Stimulated activated naive CD4-positive, alpha-beta T cell treated with Interleukin-2 at 50 U/mL for 16 hours (primary cell): ENCODE measurements at regions not wholly inside any gene's neighbourhood (a gene's known extent, or its start where the extent isn't known, plus 50 kb on each side); places are given as distances from the start of the nearest gene placed in this dataset.

Experiments used
- DNase-seq: peaks from one replicate; lab custom pipeline; 2025; lab: John Stamatoyannopoulos, UW

GRCh38 chr11:81022057-81022456 is 1581.2 kb upstream of the TENM4 start:
- DNase-seq: no peak

GRCh38 chr11:81010631-81011030 is 1569.8 kb upstream of the TENM4 start:
- no peak for DNase-seq

GRCh38 chr11:81007046-81007445 is 1566.2 kb upstream of the TENM4 start:
- no peak for DNase-seq

GRCh38 chr11:81005595-81005994 is 1564.8 kb upstream of the TENM4 start:
- no peak for DNase-seq

- DNase-seq: no peak
These were observed 1563.7 kb upstream of the TENM4 start for GRCh38 chr11:81004576-81004975.

- no peak for DNase-seq
These were observed 1561.5 kb upstream of the TENM4 start for GRCh38 chr11:81002374-81002773.

GRCh38 chr11:81000735-81001134 is 1559.9 kb upstream of the TENM4 start:
- DNase-seq: no peak

GRCh38 chr11:81000334-81000733 is 1559.5 kb upstream of the TENM4 start:
- no peak for DNase-seq

- DNase-seq: no peak
These were observed 1554.7 kb upstream of the TENM4 start for GRCh38 chr11:80995523-80995922.

- DNase-seq: no peak
These were observed 1552.7 kb upstream of the TENM4 start for GRCh38 chr11:80993536-80993935.

- DNase-seq: no peak
These were observed 1550.1 kb upstream of the TENM4 start for GRCh38 chr11:80990885-80991284.

GRCh38 chr11:80987171-80987570 is 1546.3 kb upstream of the TENM4 start:
- DNase-seq: no peak

GRCh38 chr11:80986421-80987074 is 1545.7 kb upstream of the TENM4 start:
- no peak for DNase-seq

- no peak for DNase-seq
These were observed 1539.4 kb upstream of the TENM4 start for GRCh38 chr11:80980227-80980626.

- DNase-seq: no peak
These were observed 1533.0 kb upstream of the TENM4 start for GRCh38 chr11:80973786-80974185.

GRCh38 chr11:80970037-80970436 is 1529.2 kb upstream of the TENM4 start:
- no peak for DNase-seq

- no peak for DNase-seq
These were observed 1526.8 kb upstream of the TENM4 start for GRCh38 chr11:80967649-80968048.

- DNase-seq: no peak
These were observed 1519.7 kb upstream of the TENM4 start for GRCh38 chr11:80960381-80961029.

GRCh38 chr11:80959751-80960150 is 1518.9 kb upstream of the TENM4 start:
- DNase-seq: no peak

GRCh38 chr11:80958987-80959386 is 1518.2 kb upstream of the TENM4 start:
- DNase-seq: no peak

- DNase-seq: no peak
These were observed 1517.5 kb upstream of the TENM4 start for GRCh38 chr11:80958361-80958760.

GRCh38 chr11:80955588-80955987 is 1514.8 kb upstream of the TENM4 start:
- DNase-seq: no peak

- DNase-seq: no peak
These were observed 1508.0 kb upstream of the TENM4 start for GRCh38 chr11:80948781-80949180.

GRCh38 chr11:80944758-80945157 is 1503.9 kb upstream of the TENM4 start:
- no peak for DNase-seq
